Kidney capillary endothelial cell (primary cell): ENCODE measurements at regions not wholly inside any gene's neighbourhood (a gene's known extent, or its start where the extent isn't known, plus 50 kb on each side); places are given as distances from the start of the nearest gene placed in this dataset.

Experiments
- DNase-seq: peaks from one replicate; pipeline ENCODE4 v3.0.0-alpha.2; 2018; ENCODE audit warnings: low spot score

- no peak for DNase-seq
These were observed 51.3 kb upstream of the CNKSR3 start for GRCh38 chr6:154561750-154562149.

- no peak for DNase-seq
These were observed 54.8 kb upstream of the CNKSR3 start for GRCh38 chr6:154565331-154565730.

- no peak for DNase-seq
These were observed 56.4 kb upstream of the CNKSR3 start for GRCh38 chr6:154566866-154567265.

GRCh38 chr6:154567695-154568220, 57.3 kb upstream of the CNKSR3 start:
- DNase-seq, result no peak

GRCh38 chr6:154569156-154569862, 58.8 kb upstream of the CNKSR3 start:
- peak; percentile 77 for DNase-seq

- peak; percentile 11 for DNase-seq
These were observed 60.0 kb upstream of the CNKSR3 start for GRCh38 chr6:154570505-154570904.

- no peak for DNase-seq
These were observed 62.1 kb upstream of the CNKSR3 start for GRCh38 chr6:154572556-154572955.

GRCh38 chr6:154578004-154578559, 67.6 kb upstream of the CNKSR3 start:
- no peak for DNase-seq

- no peak for DNase-seq
These were observed 68.6 kb upstream of the CNKSR3 start for GRCh38 chr6:154579046-154579445.

- DNase-seq, result no peak
These were observed 69.0 kb upstream of the CNKSR3 start for GRCh38 chr6:154579485-154579884.

GRCh38 chr6:154580397-154581135, 70.1 kb upstream of the CNKSR3 start:
- DNase-seq, result no peak

- no peak for DNase-seq
These were observed 72.2 kb upstream of the CNKSR3 start for GRCh38 chr6:154582696-154583095.

- no peak for DNase-seq
These were observed 73.2 kb upstream of the CNKSR3 start for GRCh38 chr6:154583546-154584188.

GRCh38 chr6:154590756-154591155, 80.3 kb upstream of the CNKSR3 start:
- DNase-seq, result no peak

GRCh38 chr6:154591234-154591633, 80.7 kb upstream of the CNKSR3 start:
- no peak for DNase-seq

GRCh38 chr6:154592199-154592860, 81.8 kb upstream of the CNKSR3 start:
- DNase-seq, result no peak

- DNase-seq, result no peak
These were observed 82.6 kb upstream of the CNKSR3 start for GRCh38 chr6:154593122-154593521.

- DNase-seq, result no peak
These were observed 84.2 kb upstream of the CNKSR3 start for GRCh38 chr6:154594496-154595198.

- no peak for DNase-seq
These were observed 85.1 kb upstream of the CNKSR3 start for GRCh38 chr6:154595538-154595937.

GRCh38 chr6:154596009-154596408, 85.5 kb upstream of the CNKSR3 start:
- DNase-seq, result no peak

GRCh38 chr6:154596701-154597100, 86.2 kb upstream of the CNKSR3 start:
- DNase-seq, result no peak
